ENCODE measurements at regions not wholly inside any gene's neighbourhood (a gene's known extent, or its start where the extent isn't known, plus 50 kb on each side); places are given as distances from the start of the nearest gene placed in this dataset.

- intact Hi-C loops (cut with micrococcal nuclease; ENCODE audit: unreplicated experiment) (no loop called here), in situ Hi-C loops (cut with HindIII; ENCODE audit: low pct_unique_long_range_greater_than_20kb, low sequenced_read_pairs) (no loop called here)
- Histone ChIP-seq H3K9me3 (ENCODE audit: control insufficient read depth, insufficient read depth, low read depth, low read length) (no peaks in the 10 kb centered on the region), H3K27me3 (ENCODE audit: control insufficient read depth, insufficient read depth, low read length) (peaks cover 13% of the 10 kb centered on the region; the same call in 1 of the 2 replicates), H3K27ac (ENCODE audit: low read length) (no peak overlapping the region), H3K4me1 (ENCODE audit: control insufficient read depth, insufficient read depth, low read length) (no peaks in the 10 kb centered on the region), H3K36me3 (ENCODE audit: control insufficient read depth, insufficient read depth, low read length) (no peaks in the 10 kb centered on the region), H3K4me3 (ENCODE audit: low read depth in 2 of 2, low read length in 2 of 2) (no peak overlapping the region)
- POLR2A ChIA-PET, result no interaction called here
- TF ChIP-seq CTCF (IDR thresholded peaks at IDR 0.05) (no peak), TCF7L2 (IDR thresholded peaks at IDR 0.05; ENCODE audit: low read depth, low read length) (no peak), REST (IDR thresholded peaks at IDR 0.05; ENCODE audit: insufficient read depth in 1 of 2, low read depth in 2 of 2, low read length in 1 of 2) (no peak), POLR2AphosphoS5 (IDR thresholded peaks at IDR 0.05; ENCODE audit: low read depth, low read length) (no peak), SIN3A (IDR thresholded peaks at IDR 0.05; ENCODE audit: borderline replicate concordance, insufficient read depth, low read depth, low read length) (no peak)
- no TSS peak for BruUV-seq (replicated peaks)
- DNase-seq (ENCODE audit: low read depth, low spot score) (no peak), ATAC-seq (no peak)
- CTCF ChIA-PET, result no interaction called here
These were observed 65.5 kb upstream of the RGS7 start for GRCh38 chr1:241422470-241422869.

GRCh38 chr1:241419986-241420385, 63.0 kb upstream of the RGS7 start:
- no peaks in the 10 kb centered on the region for H3K4me1 ChIP-seq (ENCODE audit: control insufficient read depth, insufficient read depth, low read length)
- in situ Hi-C loops (cut with HindIII; ENCODE audit: low pct_unique_long_range_greater_than_20kb, low sequenced_read_pairs), result no loop called here
- TF ChIP-seq TCF7L2 (IDR thresholded peaks at IDR 0.05; ENCODE audit: low read depth, low read length) (no peak), CTCF (IDR thresholded peaks at IDR 0.05) (no peak), SIN3A (IDR thresholded peaks at IDR 0.05; ENCODE audit: borderline replicate concordance, insufficient read depth, low read depth, low read length) (no peak), REST (IDR thresholded peaks at IDR 0.05; ENCODE audit: insufficient read depth in 1 of 2, low read depth in 2 of 2, low read length in 1 of 2) (no peak)
- no TSS peak for BruUV-seq (replicated peaks)
- ChIA-PET POLR2A (interaction anchor here (0.6 kb wide), 1 partner anchor 36 kb away, joined by 3 read pairs; no protein-coding TSS in a partner anchor), CTCF (no interaction called here)
- H3K27me3 ChIP-seq (ENCODE audit: control insufficient read depth, insufficient read depth, low read length), result peaks cover 13% of the 10 kb centered on the region; the same call in 1 of the 2 replicates
- no peaks in the 10 kb centered on the region for H3K9me3 ChIP-seq (ENCODE audit: control insufficient read depth, insufficient read depth, low read depth, low read length)
- H3K4me3 ChIP-seq (ENCODE audit: low read depth in 2 of 2, low read length in 2 of 2), result no peak overlapping the region
- H3K36me3 ChIP-seq (ENCODE audit: control insufficient read depth, insufficient read depth, low read length), result no peaks in the 10 kb centered on the region
- intact Hi-C loops (cut with micrococcal nuclease; ENCODE audit: unreplicated experiment), result no loop called here
- H3K27ac ChIP-seq (ENCODE audit: low read length), result no peak overlapping the region
- DNase-seq (ENCODE audit: low read depth, low spot score) (no peak), ATAC-seq (no peak)

Measured in Panc1 (cell line).